ENCODE measurements at regions not wholly inside any gene's neighbourhood (a gene's known extent, or its start where the extent isn't known, plus 50 kb on each side); places are given as distances from the start of the nearest gene placed in this dataset.

GRCh38 chr16:9270941-9271340, 179.5 kb downstream of the HAPSTR1 start:
- peaks cover 5 to 6% (median 5%) of the 10 kb centered on the region in 3 donors for H3K27me3 Mint-ChIP-seq (ENCODE audit: low read depth in 3 of 3)
- no peak overlapping the region for H3K4me3 Mint-ChIP-seq
- no peak overlapping the region for H3K27ac Mint-ChIP-seq
- H3K4me1 Mint-ChIP-seq, result no peaks in the 10 kb centered on the region
- DNase-seq, result no peak
- H3K36me3 Mint-ChIP-seq, result no peaks in the 10 kb centered on the region
- no peaks in the 10 kb centered on the region for H3K9me3 Mint-ChIP-seq

- Mint-ChIP-seq H3K27me3 (ENCODE audit: low read depth in 3 of 3) (peaks cover 2 to 5% (median 3%) of the 10 kb centered on the region in 3 donors), H3K27ac (no peak overlapping the region), H3K9me3 (no peaks in the 10 kb centered on the region), H3K4me1 (no peaks in the 10 kb centered on the region), H3K36me3 (no peaks in the 10 kb centered on the region), H3K4me3 (no peak overlapping the region)
- no peak for DNase-seq
Observed at GRCh38 chr16:9271841-9272240, 180.4 kb downstream of the HAPSTR1 start.

- no peak for DNase-seq
- Mint-ChIP-seq H3K4me1 (no peaks in the 10 kb centered on the region), H3K27me3 (ENCODE audit: low read depth in 3 of 3) (peaks cover 0 to 8% (median 1%) of the 10 kb centered on the region in 3 donors), H3K27ac (no peak overlapping the region), H3K9me3 (no peaks in the 10 kb centered on the region), H3K4me3 (no peak overlapping the region), H3K36me3 (no peaks in the 10 kb centered on the region)
Observed at GRCh38 chr16:9275377-9275776, 183.9 kb downstream of the HAPSTR1 start.

- Mint-ChIP-seq H3K9me3 (no peaks in the 10 kb centered on the region), H3K27me3 (ENCODE audit: low read depth in 3 of 3) (peaks cover 0 to 8% (median 1%) of the 10 kb centered on the region in 3 donors), H3K4me1 (no peaks in the 10 kb centered on the region), H3K4me3 (no peak overlapping the region), H3K36me3 (no peaks in the 10 kb centered on the region), H3K27ac (no peak overlapping the region)
- no peak for DNase-seq
Observed at GRCh38 chr16:9275816-9276354, 184.4 kb downstream of the HAPSTR1 start.

GRCh38 chr16:9279291-9280068, 188.0 kb downstream of the HAPSTR1 start:
- Mint-ChIP-seq H3K9me3 (no peaks in the 10 kb centered on the region), H3K4me1 (no peaks in the 10 kb centered on the region), H3K27ac (no peak overlapping the region), H3K27me3 (ENCODE audit: low read depth in 3 of 3) (peaks cover 0 to 8% (median 3%) of the 10 kb centered on the region in 3 donors), H3K36me3 (no peaks in the 10 kb centered on the region), H3K4me3 (no peak overlapping the region)
- no peak for DNase-seq

GRCh38 chr16:9280069-9280466, 188.6 kb downstream of the HAPSTR1 start:
- no peak for DNase-seq
- no peaks in the 10 kb centered on the region for H3K36me3 Mint-ChIP-seq
- H3K27ac Mint-ChIP-seq, result no peak overlapping the region
- no peaks in the 10 kb centered on the region for H3K4me1 Mint-ChIP-seq
- H3K9me3 Mint-ChIP-seq, result no peaks in the 10 kb centered on the region
- H3K4me3 Mint-ChIP-seq, result no peak overlapping the region
- H3K27me3 Mint-ChIP-seq (ENCODE audit: low read depth in 3 of 3), result peaks cover 0 to 8% (median 3%) of the 10 kb centered on the region in 3 donors

GRCh38 chr16:9286930-9287329, 195.5 kb downstream of the HAPSTR1 start:
- no peak for DNase-seq
- Mint-ChIP-seq H3K27me3 (ENCODE audit: low read depth in 3 of 3) (peaks cover 3 to 5% (median 3%) of the 10 kb centered on the region in 3 donors), H3K36me3 (no peaks in the 10 kb centered on the region), H3K9me3 (peaks cover 0 to 2% (median 0%) of the 10 kb centered on the region in 6 donors), H3K4me1 (no peaks in the 10 kb centered on the region), H3K27ac (no peak overlapping the region), H3K4me3 (no peak overlapping the region)

- H3K4me1 Mint-ChIP-seq, result no peaks in the 10 kb centered on the region
- H3K27me3 Mint-ChIP-seq (ENCODE audit: low read depth in 3 of 3), result peaks cover 0 to 3% (median 0%) of the 10 kb centered on the region in 3 donors
- no peak for DNase-seq
- no peaks in the 10 kb centered on the region for H3K36me3 Mint-ChIP-seq
- H3K4me3 Mint-ChIP-seq, result no peak overlapping the region
- no peak overlapping the region for H3K27ac Mint-ChIP-seq
- peaks cover 0 to 6% (median 0%) of the 10 kb centered on the region in 6 donors for H3K9me3 Mint-ChIP-seq
Observed at GRCh38 chr16:9296271-9296590, 204.8 kb downstream of the HAPSTR1 start.

- H3K9me3 Mint-ChIP-seq, result peaks cover 0 to 6% (median 0%) of the 10 kb centered on the region in 6 donors
- H3K4me3 Mint-ChIP-seq, result no peak overlapping the region
- no peaks in the 10 kb centered on the region for H3K36me3 Mint-ChIP-seq
- no peak overlapping the region for H3K27ac Mint-ChIP-seq
- peaks cover 2 to 4% (median 3%) of the 10 kb centered on the region in 3 donors for H3K27me3 Mint-ChIP-seq (ENCODE audit: low read depth in 3 of 3)
- peaks cover 0 to 2% of the 10 kb centered on the region in 2 donors for H3K4me1 Mint-ChIP-seq
- DNase-seq, result no peak
Observed at GRCh38 chr16:9297437-9298113, 206.1 kb downstream of the HAPSTR1 start.

- Mint-ChIP-seq H3K36me3 (no peaks in the 10 kb centered on the region), H3K27me3 (ENCODE audit: low read depth in 3 of 3) (peaks cover 3 to 4% (median 3%) of the 10 kb centered on the region in 3 donors), H3K27ac (no peak overlapping the region), H3K4me3 (no peak overlapping the region), H3K9me3 (peaks cover 0 to 6% (median under 1%) of the 10 kb centered on the region in 6 donors), H3K4me1 (peaks cover 0 to 2% of the 10 kb centered on the region in 2 donors)
- no peak for DNase-seq
Observed at GRCh38 chr16:9300252-9300651, 208.8 kb downstream of the HAPSTR1 start.

GRCh38 chr16:9302072-9302471, 210.6 kb downstream of the HAPSTR1 start:
- H3K27me3 Mint-ChIP-seq (ENCODE audit: low read depth in 3 of 3), result peaks cover 4 to 6% (median 5%) of the 10 kb centered on the region in 3 donors
- H3K4me3 Mint-ChIP-seq, result no peak overlapping the region
- no peak overlapping the region for H3K27ac Mint-ChIP-seq
- H3K9me3 Mint-ChIP-seq, result peaks cover 0 to 4% (median 0%) of the 10 kb centered on the region in 6 donors
- no peak for DNase-seq
- H3K4me1 Mint-ChIP-seq, result peaks cover 0 to 2% of the 10 kb centered on the region in 2 donors
- no peaks in the 10 kb centered on the region for H3K36me3 Mint-ChIP-seq

GRCh38 chr16:9306753-9307152, 215.3 kb downstream of the HAPSTR1 start:
- peaks cover 2 to 8% (median 5%) of the 10 kb centered on the region in 3 donors for H3K27me3 Mint-ChIP-seq (ENCODE audit: low read depth in 3 of 3)
- DNase-seq, result no peak
- H3K27ac Mint-ChIP-seq, result peak overlapping the region in 1 of 6 donors; percentile 5
- no peaks in the 10 kb centered on the region for H3K4me1 Mint-ChIP-seq
- no peak overlapping the region for H3K4me3 Mint-ChIP-seq
- H3K36me3 Mint-ChIP-seq, result no peaks in the 10 kb centered on the region
- peaks cover 0 to 4% (median 0%) of the 10 kb centered on the region in 6 donors for H3K9me3 Mint-ChIP-seq

GRCh38 chr16:9307446-9307845, 216.0 kb downstream of the HAPSTR1 start:
- Mint-ChIP-seq H3K36me3 (no peaks in the 10 kb centered on the region), H3K4me1 (no peaks in the 10 kb centered on the region), H3K27ac (no peak overlapping the region), H3K9me3 (peaks cover 0 to 4% (median 0%) of the 10 kb centered on the region in 6 donors), H3K27me3 (ENCODE audit: low read depth in 3 of 3) (peaks cover 2 to 8% (median 4%) of the 10 kb centered on the region in 3 donors), H3K4me3 (no peak overlapping the region)
- DNase-seq, result no peak

GRCh38 chr16:9308356-9308801, 216.9 kb downstream of the HAPSTR1 start:
- no peak overlapping the region for H3K4me3 Mint-ChIP-seq
- DNase-seq, result no peak
- H3K36me3 Mint-ChIP-seq, result no peaks in the 10 kb centered on the region
- peaks cover 2 to 8% (median 4%) of the 10 kb centered on the region in 3 donors for H3K27me3 Mint-ChIP-seq (ENCODE audit: low read depth in 3 of 3)
- H3K27ac Mint-ChIP-seq, result no peak overlapping the region
- H3K9me3 Mint-ChIP-seq, result peaks cover 0 to 4% (median 0%) of the 10 kb centered on the region in 6 donors
- H3K4me1 Mint-ChIP-seq, result no peaks in the 10 kb centered on the region

All from immature natural killer cell (primary cell).